GM19035 (cell line): ENCODE measurements at regions not wholly inside any gene's neighbourhood (a gene's known extent, or its start where the extent isn't known, plus 50 kb on each side); places are given as distances from the start of the nearest gene placed in this dataset.
"Not testable (repeated sequence)": the region's sequence is repeated elsewhere in the genome, so short reads cannot be mapped to it uniquely, and the experiment has no call there.

Source experiments
- ATAC-seq: cut with Tn5 transposase; IDR thresholded peaks from one replicate; pipeline ENCODE4 v1.9.1; 2021; ENCODE audit not compliant: unreplicated experiment

DNA sequence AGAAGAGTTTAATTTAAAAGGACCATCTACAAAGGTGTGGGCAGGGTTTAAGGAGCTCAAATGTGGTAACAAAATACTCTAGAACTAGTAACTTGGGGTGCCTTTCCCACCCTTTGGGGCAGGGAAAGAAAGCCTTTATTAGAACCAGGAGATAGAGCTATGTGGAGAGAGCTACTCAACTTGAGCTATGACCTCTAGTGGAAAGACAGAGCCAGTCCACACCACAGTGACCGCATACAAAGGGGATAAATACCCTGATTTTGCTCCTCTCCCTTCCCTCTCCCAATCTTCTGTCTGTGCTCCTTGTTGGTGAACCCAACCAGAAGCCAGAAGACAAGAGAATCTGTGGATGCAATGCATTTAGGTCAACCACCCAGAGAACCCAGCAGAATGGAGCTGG is 54.4 kb upstream of the JAK1 start:
- ATAC-seq = no peak

- ATAC-seq = no peak
Observed at GRCh38 chr1:65021795-65022194, 55.4 kb upstream of the JAK1 start.

DNA sequence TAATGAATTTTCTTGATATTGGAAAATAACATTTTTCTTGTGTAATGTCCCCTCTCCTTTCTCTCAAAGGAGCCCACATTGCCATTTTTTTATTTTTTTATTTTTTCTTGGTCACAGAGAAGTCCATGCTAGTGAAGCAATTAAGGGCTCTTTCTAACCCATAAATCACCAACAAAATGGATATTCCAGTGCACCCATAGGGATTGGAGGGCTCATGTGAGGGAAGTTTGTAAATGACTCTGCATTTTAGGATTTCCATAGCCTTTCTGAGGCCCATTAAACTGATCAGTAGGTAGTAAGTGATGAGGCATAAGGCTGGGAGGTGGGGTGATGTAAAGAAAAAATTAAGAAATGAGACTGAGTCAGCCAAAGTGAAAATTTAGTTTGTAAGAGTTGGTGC is 55.9 kb upstream of the JAK1 start:
- ATAC-seq = no peak

- ATAC-seq = no peak
Observed at GRCh38 chr1:65025794-65026193, 59.4 kb upstream of the JAK1 start.

GRCh38 chr1:65026235-65026634 is 59.9 kb upstream of the JAK1 start:
- no peak for ATAC-seq

DNA sequence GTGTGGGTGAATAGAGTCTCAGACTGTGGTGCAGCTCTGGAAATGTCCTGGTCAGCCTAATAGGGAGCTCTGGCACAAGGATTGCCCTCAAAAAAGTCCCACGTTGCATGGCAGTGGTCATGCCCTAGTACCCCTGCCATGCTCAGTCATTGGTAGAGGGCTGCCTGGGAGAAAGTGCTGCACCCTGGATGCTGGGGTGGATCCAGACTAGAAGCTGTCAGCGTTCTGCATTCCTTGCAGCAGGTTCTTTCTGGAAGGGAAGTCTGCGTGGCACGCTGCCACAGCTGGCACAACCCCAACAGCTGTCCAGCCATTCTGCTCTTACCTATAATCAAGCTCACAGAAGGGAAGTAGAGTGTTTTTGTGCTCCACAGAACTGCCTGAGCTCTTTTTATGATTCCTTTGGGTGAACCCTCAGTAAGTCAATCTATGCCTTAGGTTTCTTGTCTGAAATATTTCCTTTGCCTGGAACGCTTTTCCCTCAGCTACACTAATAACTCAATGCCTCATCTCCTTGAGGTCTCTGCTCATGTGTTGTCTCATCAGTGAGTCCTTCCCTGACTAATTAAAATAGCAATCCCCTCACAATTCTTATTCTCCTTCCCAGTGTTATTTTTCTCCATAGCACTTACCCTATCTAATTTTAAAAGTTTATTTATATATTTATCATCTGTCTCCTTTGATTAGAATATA is 61.5 kb upstream of the JAK1 start:
- ATAC-seq = no peak

- not testable (repeated sequence) for ATAC-seq
Observed at GRCh38 chr1:65029434-65029833, 63.1 kb upstream of the JAK1 start.

DNA sequence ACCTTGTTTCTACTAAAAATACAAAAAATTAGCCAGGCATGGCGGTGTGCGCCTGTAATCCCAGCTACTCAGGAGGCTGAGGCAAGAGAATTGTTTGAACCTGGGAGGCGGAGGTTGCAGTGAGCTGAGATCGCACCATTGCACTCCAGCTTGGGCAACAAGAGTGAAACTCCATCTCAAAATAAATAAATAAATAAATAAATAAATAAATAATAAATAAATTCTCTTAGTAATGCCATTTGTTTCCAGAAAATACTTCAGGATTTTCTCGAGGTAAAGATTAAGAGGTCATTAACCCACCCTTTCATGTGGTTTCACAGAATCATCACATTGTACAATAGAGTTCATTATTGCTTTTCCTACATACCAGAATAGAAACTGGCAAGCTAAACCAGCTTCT is 68.5 kb upstream of the JAK1 start:
- ATAC-seq = not testable (repeated sequence)

DNA sequence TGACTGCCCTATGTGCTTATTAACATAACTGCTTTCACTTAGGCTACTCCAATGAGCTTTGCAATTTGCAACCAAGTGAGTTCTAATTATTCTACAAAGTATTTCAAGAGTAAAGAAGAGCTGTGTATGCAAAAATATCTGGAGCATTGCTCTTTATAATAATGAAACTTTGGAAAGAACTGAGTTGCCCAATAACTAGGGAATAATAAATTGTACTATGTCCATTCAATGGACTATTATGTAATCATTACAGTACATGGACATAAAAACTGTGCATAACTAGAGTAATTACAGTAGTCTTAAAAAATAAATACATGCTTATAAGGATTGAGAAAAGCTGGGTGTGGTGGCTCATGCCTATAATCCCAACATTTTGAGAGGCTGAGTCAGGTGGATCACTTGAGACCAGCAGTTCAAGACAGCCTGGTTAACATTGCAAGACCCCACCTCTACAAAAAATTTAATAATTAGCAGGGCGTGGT is 70.3 kb upstream of the JAK1 start:
- no peak for ATAC-seq

DNA sequence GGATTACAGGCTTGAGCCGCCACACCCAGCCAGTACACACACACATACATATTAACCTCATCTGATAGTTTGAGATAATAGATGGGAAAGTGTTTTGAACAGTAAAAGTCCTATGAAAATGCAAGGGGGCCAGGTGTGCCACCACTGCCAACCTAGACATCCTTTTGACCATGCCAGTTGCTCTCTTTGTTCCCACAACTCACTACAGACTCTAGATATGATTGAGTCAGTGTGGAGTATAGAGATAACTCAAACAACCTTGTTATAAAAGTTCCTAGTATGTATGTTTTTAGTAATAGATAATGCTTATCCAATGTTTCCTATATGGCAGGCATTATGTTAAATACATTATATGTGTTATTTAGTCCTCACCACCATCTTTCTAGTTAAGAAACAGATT is 72.7 kb upstream of the JAK1 start:
- no peak for ATAC-seq

- ATAC-seq = no peak
Observed at GRCh38 chr1:65039508-65039907, 73.2 kb upstream of the JAK1 start.

- ATAC-seq = no peak
Observed at GRCh38 chr1:65042467-65042866, 76.1 kb upstream of the JAK1 start.

DNA sequence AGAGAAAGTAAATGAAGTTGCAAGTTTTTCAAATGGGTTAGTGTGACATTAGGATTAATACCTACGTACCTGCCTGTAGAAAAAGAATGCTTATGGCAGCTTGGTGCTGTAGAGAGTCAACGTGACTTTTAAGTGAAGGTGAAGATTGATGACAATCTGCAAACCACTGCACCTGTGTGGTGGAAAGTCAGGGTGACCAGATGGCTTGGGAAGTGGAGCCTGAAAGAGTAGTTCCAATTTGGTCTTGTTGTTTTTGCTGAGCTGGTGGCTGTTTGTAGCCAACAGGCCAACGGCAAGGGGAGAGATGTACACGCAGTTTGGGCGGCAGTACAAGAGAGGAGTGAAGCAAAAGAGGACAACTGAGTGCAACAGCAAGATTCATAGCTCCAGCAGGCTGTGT is 78.1 kb upstream of the JAK1 start:
- no peak for ATAC-seq

- no peak for ATAC-seq
Observed at GRCh38 chr1:65045022-65045817, 78.9 kb upstream of the JAK1 start.

- ATAC-seq = no peak
Observed at GRCh38 chr1:65048335-65048734, 82.0 kb upstream of the JAK1 start.

- no peak for ATAC-seq
Observed at GRCh38 chr1:65049941-65050713, 83.8 kb upstream of the JAK1 start.

GRCh38 chr1:65050735-65051134 is 84.4 kb upstream of the JAK1 start:
- no peak for ATAC-seq

DNA sequence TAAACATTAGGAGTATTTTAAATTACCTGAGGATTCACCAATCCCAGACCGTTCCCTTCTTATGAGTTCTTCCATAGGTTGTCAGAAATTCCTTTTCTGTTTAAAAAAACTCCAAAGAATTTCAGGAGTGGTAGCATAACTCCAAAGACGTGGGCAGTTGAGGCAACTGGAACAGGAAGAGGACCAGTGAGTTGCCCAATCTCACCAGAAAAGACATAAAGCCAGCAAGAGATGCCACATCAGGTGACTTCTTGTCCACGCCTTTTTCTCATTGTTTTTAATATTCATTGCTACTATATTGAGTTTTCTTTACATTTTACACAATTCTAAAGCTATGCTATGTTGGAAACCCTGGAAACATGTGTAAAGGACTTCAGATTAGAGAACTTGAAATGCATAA is 88.1 kb upstream of the JAK1 start:
- ATAC-seq = no peak

DNA sequence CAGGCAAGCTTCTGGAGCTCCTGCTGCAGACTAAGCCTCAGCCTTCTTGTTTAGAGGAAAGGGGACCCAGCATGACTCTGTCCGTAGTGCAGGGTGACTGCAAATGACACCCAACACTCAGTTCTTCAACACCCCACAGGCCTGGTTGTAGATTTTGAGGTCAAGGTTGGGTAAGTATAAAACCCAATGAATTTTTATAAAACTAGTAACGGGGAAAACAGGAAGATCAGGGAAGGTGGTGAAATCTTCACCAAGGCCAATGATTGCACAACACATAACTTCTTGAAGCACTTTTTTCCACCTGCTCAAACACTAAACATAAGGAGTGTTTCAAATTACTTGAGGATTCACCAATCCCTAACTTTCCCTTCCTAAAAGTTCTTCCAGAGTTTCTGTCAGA is 89.4 kb upstream of the JAK1 start:
- ATAC-seq = no peak

DNA sequence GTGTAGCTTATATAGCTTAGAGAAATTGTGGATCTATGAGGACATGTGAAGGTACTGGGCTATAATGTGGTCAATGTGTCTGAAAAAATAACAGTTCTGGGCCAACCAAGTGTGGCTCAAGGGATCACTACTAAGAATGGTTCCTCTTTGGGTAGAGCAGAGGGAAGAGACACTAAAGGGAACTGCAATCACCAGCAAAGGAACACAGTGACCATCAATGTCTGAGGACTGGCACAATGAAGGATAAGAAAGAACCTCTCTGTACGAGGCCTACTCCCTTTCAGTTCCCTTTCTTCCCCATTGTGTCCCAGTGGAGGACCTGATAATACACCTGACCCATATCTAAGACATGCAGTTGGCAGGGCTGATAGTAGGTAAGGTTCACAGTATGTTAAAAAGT is 89.9 kb upstream of the JAK1 start:
- ATAC-seq = no peak

DNA sequence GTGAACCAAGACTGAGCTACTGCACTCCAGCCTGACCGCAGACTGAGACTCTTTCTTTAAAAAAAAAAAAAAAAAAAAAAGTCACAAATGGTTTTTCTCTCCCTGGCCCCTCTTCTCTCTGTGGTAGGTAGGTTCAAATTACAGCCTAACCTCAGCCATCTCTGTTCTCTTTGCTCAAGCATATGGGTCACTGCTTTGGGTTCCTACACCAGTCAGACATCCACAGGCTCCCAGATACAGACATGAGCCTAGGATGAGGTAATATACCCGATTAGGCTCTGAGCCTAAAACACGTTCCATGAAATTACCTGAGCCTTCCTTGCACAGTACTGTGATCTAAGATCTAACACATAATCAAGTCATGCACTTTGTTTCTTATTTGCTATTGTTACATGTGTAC is 90.5 kb upstream of the JAK1 start:
- ATAC-seq = no peak
